ENCODE measurements at regions not wholly inside any gene's neighbourhood (a gene's known extent, or its start where the extent isn't known, plus 50 kb on each side); places are given as distances from the start of the nearest gene placed in this dataset.
"Not testable (repeated sequence)": the region's sequence is repeated elsewhere in the genome, so short reads cannot be mapped to it uniquely, and the experiment has no call there.

DNA sequence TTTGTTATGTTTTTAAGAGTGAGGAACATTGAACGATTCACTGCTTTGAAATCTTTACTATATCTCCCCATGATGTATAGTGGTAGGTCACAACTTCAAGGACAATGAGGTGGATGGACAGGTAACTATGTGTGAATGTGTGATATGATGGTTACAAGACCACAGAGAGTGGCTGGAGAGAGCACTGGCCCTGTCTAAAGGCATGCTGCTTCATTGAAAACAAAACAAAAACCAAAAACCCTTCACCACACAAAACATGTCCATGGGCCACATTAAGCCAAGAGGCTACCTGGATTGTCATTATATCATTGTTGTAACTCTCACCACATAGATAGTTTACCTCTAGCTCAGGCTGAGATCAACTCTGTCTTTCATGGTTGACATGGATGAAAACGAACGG is 180.6 kb upstream of the TENT5A start:
- H3K4me3 ChIP-seq (ENCODE audit: low read depth, low read length), result no peak overlapping the region
- TF ChIP-seq CTCF (IDR thresholded peaks at IDR 0.05; ENCODE audit: low read depth, low read length, missing control alignments), result no peak
- DNase-seq (ENCODE audit: low read depth), result no peak

GRCh38 chr6:81932448-81932847 is 180.0 kb upstream of the TENT5A start:
- not testable (repeated sequence) for H3K4me3 ChIP-seq (ENCODE audit: low read depth, low read length); DNase-seq (ENCODE audit: low read depth)

DNA sequence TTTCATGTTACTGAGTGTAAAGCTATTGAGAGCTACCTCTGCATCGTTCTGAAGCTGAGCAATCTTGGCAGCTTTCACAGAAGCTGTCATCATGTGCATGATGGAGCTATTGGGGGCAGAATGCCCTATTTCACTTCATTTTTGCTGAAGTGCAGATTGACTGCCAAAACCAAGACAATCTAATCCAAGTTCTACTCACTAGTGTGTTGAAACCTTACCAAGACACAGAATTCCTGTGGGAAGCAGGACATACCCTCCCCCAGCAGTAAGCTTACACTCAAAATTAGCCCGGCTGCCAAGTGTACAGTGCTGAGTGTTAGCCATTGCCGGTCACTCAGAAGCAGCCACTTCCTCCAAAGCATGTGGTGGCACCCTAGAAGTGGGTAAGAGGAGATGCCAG is 177.3 kb upstream of the TENT5A start:
- no peak overlapping the region for H3K4me3 ChIP-seq (ENCODE audit: low read depth, low read length)
- TF ChIP-seq CTCF (IDR thresholded peaks at IDR 0.05; ENCODE audit: low read depth, low read length, missing control alignments), result no peak
- DNase-seq (ENCODE audit: low read depth), result no peak

GRCh38 chr6:81925201-81925600 is 172.7 kb upstream of the TENT5A start:
- no peak for DNase-seq (ENCODE audit: low read depth)
- no peak overlapping the region for H3K4me3 ChIP-seq (ENCODE audit: low read depth, low read length)
- no peak for TF ChIP-seq CTCF (IDR thresholded peaks at IDR 0.05; ENCODE audit: low read depth, low read length, missing control alignments)

DNA sequence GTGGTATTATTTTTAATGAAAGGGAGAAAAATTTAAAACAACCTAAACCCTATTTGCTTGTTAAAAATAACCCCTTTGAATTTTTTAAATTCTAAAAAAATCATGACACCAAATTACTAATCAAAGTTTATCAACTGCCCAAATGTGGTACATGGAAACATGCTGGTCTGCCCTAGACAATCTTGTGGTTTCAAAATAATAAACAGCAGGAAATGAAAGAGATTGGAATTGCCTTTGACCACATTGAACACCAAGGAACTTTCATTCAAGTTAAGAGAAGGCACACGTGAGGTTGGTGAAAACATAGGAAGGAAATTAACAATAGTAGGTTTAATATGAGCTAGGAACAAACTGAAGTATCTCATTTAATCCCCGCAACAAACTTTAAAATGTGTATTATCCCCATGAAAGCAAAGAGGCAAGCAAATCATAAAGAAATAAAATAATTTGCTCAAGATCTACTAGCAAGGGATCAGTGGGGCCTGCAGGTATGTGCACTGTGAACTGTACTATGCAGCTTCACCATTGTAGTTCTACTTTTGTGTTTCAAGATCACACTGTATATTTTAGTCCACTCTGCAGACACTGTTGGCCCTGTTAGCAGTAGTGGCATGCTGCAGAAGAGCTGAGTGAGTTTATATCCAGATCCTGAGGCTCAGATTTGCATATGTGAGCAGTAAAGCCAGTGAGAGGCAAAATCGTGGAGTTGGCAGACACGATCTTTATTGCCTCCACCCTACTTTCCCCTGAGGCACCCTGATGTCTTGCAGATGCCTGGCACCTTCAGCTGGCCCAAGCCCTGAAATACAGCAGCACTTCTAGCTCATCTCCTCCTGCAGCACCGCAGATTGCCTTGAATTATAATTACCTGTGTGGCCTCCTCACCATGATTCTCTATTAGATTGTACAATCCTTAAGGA is 157.8 kb upstream of the TENT5A start:
- H3K4me3 ChIP-seq (ENCODE audit: low read depth, low read length), result no peak overlapping the region
- no peak for DNase-seq (ENCODE audit: low read depth)
- TF ChIP-seq CTCF (IDR thresholded peaks at IDR 0.05; ENCODE audit: low read depth, low read length, missing control alignments), result no peak

- H3K4me3 ChIP-seq (ENCODE audit: low read depth, low read length), result no peak overlapping the region
- no peak for DNase-seq (ENCODE audit: low read depth)
- no peak for TF ChIP-seq CTCF (IDR thresholded peaks at IDR 0.05; ENCODE audit: low read depth, low read length, missing control alignments)
Measured at GRCh38 chr6:81909162-81909561, 156.7 kb upstream of the TENT5A start.

DNA sequence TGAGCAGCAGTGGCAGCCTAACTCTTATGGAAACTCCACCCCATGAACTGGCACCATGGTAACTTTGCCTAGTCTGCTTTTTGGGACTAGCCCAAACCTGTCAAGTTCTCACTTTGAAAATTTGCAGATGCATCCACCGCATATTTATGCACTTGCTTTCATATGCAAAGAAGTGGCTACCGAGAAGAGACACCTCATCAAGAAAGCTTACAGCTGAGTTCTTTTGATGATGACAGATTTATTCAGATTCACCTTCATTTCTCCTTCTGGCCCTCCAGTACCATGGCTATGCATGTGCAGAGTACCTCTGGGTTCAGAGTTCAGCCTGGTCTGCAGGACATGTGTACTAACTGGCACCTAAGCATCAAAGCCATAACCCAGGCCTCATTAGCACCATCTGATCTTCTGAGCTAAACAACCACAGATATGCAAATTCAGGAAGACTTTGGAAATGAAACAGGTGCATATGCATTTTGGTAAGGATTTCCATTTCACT is 154.3 kb upstream of the TENT5A start:
- no peak for TF ChIP-seq CTCF (IDR thresholded peaks at IDR 0.05; ENCODE audit: low read depth, low read length, missing control alignments)
- no peak overlapping the region for H3K4me3 ChIP-seq (ENCODE audit: low read depth, low read length)
- peak; percentile 7 for DNase-seq (ENCODE audit: low read depth)
